ENCODE measurements at regions not wholly inside any gene's neighbourhood (a gene's known extent, or its start where the extent isn't known, plus 50 kb on each side); places are given as distances from the start of the nearest gene placed in this dataset.

DNA sequence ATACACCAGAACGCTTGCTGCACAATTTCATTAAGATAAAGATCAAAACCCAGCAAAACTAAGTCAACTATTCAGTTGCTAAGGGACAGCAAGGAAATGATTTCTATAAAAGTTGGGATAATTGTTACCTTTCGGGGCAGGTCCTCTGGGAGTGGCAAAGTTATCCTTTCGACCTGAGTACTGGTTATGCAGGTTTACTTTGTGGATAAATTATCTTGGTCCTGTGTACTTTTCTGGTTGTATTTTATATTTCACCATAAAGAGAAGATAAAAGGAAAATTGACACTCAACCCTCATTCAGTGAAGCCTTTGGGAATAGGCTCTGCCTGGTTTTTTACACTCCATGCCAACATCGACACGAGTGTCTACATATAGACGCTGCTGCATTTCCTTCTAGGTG, 146.5 kb downstream of the SYK start:
- Histone ChIP-seq H3K4me1 (ENCODE audit: insufficient read depth, low read length) (no peaks in the 10 kb centered on the region), H3K9me3 (ENCODE audit: control insufficient read depth, insufficient read depth, low read length) (no peaks in the 10 kb centered on the region; the same call in 1 of the 2 replicates), H3K9ac (ENCODE audit: low read depth, low read length) (no peak overlapping the region), H3K36me3 (ENCODE audit: insufficient read depth, low read length) (no peaks in the 10 kb centered on the region)

DNA sequence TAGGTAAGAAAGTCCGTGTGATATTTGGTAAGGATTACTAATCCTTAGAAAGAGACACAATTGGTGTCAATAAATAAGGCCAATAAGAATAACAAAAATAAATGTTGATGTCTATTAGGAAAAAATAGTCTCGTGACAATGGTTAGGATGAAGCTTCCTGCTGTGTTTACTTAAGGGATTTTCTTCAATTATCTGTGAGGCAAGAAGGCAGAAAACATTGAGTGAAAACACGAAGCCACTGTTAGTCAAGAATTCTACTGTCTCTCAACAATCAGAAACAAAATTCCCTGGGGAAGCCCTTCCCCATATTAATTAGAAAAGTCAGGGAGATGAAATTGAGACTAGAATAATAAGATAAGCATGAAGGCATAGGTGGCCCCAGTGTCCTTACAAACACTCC, 149.0 kb downstream of the SYK start:
- Histone ChIP-seq H3K9ac (ENCODE audit: low read depth, low read length) (no peak overlapping the region), H3K36me3 (ENCODE audit: insufficient read depth, low read length) (no peaks in the 10 kb centered on the region), H3K9me3 (ENCODE audit: control insufficient read depth, insufficient read depth, low read length) (no peaks in the 10 kb centered on the region; the same call in 1 of the 2 replicates), H3K4me1 (ENCODE audit: insufficient read depth, low read length) (no peaks in the 10 kb centered on the region)

DNA sequence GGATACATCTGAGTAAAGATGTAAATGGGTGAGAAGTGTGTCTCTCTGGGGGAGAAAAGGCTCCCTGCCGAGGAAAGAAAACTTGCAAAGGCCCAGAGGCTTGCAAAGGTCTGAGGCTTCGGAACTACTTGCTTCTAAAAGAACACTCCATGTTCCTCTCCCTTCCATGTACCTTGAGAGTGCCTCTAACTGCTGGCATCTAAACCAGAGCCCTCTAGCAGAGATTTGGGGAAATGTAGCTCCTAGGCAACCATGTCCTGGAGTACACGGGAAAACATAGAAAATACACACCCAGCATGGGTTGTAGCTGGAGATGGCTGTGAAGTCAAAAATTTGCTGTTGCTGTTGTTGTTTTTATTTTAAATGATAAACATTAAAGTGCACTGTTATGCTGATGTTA, 151.6 kb downstream of the SYK start:
- Histone ChIP-seq H3K4me1 (ENCODE audit: insufficient read depth, low read length) (no peaks in the 10 kb centered on the region), H3K9ac (ENCODE audit: low read depth, low read length) (no peak overlapping the region), H3K36me3 (ENCODE audit: insufficient read depth, low read length) (no peaks in the 10 kb centered on the region), H3K9me3 (ENCODE audit: control insufficient read depth, insufficient read depth, low read length) (no peaks in the 10 kb centered on the region; the same call in 1 of the 2 replicates)

DNA sequence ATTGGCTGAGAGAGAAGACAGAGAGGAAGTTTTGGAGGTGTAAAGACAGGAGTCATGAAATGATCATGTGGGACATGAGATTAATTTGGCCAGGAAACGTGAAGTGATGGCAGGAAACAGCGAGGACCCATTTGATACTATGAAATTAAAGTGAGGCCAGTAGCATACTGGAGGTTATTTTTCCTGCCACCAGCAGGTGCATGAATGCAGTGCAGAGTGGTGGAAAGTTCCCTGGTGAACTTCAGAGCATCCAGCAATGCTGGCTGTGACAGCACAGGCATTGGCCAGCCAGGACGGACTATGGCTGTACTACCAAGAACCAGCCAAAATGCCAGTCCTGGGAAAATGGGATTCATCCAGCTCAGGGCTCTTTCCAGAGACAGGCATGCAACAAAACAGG, 152.2 kb downstream of the SYK start:
- no peaks in the 10 kb centered on the region; the same call in 1 of the 2 replicates for H3K9me3 ChIP-seq (ENCODE audit: control insufficient read depth, insufficient read depth, low read length)
- H3K4me1 ChIP-seq (ENCODE audit: insufficient read depth, low read length): no peaks in the 10 kb centered on the region
- no peaks in the 10 kb centered on the region for H3K36me3 ChIP-seq (ENCODE audit: insufficient read depth, low read length)
- no peak overlapping the region for H3K9ac ChIP-seq (ENCODE audit: low read depth, low read length)

DNA sequence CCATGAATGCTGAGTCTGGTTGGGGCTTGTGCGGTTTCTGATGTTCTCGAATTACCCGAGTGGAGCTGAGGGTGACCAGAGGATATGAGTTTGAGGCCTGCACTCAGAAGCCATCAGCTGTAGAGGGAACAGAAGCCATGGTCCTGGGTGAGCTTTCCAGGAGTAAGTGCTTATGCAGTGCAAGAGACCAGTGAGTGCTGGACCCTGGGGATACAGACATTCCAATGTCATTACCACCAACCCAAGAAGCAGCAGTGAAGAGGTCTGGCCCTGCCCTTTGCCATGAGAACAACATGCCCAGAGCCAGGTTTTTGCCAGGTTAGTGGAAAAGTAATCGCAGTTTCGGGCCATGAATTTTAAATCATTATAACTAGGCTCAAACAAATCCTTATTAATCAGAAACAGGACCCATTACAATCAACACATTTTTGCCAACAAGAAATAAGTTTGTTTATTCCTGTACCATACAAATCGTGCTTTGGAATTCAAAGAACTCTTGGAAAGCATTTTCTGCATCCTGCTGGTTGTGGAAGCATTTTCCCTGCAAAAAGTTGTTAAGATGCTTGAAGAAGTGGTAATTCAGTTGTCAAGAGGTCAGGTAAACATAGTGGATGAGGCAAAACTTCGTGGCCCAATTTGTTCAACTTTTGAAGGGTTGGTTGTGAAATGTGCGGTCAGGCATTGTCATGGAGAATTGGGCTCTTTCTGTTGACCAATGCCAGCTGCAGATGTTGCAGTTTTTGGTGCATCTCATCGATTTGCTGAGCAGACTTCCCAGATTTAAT, 154.6 kb downstream of the SYK start:
- Histone ChIP-seq H3K9ac (ENCODE audit: low read depth, low read length) (no peak overlapping the region), H3K4me1 (ENCODE audit: insufficient read depth, low read length) (no peaks in the 10 kb centered on the region), H3K36me3 (ENCODE audit: insufficient read depth, low read length) (no peaks in the 10 kb centered on the region), H3K9me3 (ENCODE audit: control insufficient read depth, insufficient read depth, low read length) (no peaks in the 10 kb centered on the region)

DNA sequence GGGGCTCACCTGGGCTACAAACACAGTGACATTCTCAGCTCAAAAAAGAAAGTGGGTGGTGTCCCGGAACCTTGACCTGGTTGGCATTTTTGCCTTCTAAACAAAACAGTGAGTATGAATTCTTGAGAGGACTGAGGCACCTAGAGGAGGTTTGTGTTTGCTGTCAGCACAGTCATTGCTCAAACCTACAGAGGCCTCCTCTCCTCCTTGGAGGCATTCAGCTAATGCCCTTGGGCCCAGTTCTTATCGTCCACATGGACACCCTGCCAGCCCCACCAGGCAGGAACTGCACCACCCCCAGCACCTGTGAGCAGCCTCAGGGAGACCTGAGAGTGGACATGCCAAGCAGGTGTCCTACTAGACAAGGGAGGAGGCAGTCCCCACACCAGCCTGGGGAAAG, 156.7 kb downstream of the SYK start:
- Histone ChIP-seq H3K9me3 (ENCODE audit: control insufficient read depth, insufficient read depth, low read length) (no peaks in the 10 kb centered on the region), H3K9ac (ENCODE audit: low read depth, low read length) (no peak overlapping the region)

DNA sequence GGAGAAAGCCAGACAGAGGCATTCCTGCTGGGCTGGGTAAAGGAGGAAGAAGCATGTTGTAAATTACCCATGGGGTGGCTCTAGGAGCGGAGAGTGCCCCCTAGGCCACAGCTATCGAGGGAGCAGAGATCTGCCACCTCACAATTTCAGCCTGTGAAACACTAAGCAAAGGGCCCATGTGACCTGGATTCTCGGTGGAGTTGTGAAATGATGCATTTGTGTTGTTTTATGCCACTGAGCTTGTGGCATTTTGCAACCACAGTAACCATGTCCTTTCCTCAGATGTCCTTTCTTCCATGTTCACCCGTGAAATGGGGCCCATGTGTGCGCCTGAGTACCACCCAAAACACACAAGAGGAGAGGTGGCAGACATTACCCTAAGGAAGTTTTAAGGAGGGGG, 159.3 kb downstream of the SYK start:
- Histone ChIP-seq H3K9ac (ENCODE audit: low read depth, low read length) (no peak overlapping the region), H3K36me3 (ENCODE audit: insufficient read depth, low read length) (no peaks in the 10 kb centered on the region), H3K9me3 (ENCODE audit: control insufficient read depth, insufficient read depth, low read length) (no peaks in the 10 kb centered on the region), H3K4me1 (ENCODE audit: insufficient read depth, low read length) (peaks cover 7% of the 10 kb centered on the region; the same call in 1 of the 2 replicates)

More for the DNA sequence above, 156.7 kb downstream of the SYK start:
- Histone ChIP-seq H3K36me3 (ENCODE audit: insufficient read depth, low read length) (no peaks in the 10 kb centered on the region), H3K4me1 (ENCODE audit: insufficient read depth, low read length) (no peaks in the 10 kb centered on the region)

DNA sequence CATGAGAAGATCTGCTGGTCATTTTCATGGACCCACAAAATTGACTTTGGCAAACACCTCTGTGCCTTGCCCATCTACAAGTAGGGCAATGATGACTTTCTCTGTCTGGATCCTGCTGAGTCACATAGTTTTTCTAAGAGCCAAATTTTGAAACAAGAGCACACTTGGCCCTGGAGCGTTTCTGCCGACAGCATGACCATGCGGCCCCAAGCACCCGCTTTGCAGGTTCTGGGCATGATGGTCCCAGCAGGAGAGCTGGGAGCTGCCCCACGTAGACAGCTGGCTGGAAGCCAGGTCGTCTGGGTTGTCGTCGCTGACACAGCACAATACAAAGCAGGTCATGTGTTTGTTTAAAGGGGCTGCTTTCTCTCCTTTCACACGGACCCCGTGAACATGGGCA, 159.8 kb downstream of the SYK start:
- H3K4me1 ChIP-seq (ENCODE audit: insufficient read depth, low read length): peaks cover 7% of the 10 kb centered on the region; the same call in 1 of the 2 replicates
- no peaks in the 10 kb centered on the region for H3K36me3 ChIP-seq (ENCODE audit: insufficient read depth, low read length)
- no peak overlapping the region for H3K9ac ChIP-seq (ENCODE audit: low read depth, low read length)
- H3K9me3 ChIP-seq (ENCODE audit: control insufficient read depth, insufficient read depth, low read length): no peaks in the 10 kb centered on the region

DNA sequence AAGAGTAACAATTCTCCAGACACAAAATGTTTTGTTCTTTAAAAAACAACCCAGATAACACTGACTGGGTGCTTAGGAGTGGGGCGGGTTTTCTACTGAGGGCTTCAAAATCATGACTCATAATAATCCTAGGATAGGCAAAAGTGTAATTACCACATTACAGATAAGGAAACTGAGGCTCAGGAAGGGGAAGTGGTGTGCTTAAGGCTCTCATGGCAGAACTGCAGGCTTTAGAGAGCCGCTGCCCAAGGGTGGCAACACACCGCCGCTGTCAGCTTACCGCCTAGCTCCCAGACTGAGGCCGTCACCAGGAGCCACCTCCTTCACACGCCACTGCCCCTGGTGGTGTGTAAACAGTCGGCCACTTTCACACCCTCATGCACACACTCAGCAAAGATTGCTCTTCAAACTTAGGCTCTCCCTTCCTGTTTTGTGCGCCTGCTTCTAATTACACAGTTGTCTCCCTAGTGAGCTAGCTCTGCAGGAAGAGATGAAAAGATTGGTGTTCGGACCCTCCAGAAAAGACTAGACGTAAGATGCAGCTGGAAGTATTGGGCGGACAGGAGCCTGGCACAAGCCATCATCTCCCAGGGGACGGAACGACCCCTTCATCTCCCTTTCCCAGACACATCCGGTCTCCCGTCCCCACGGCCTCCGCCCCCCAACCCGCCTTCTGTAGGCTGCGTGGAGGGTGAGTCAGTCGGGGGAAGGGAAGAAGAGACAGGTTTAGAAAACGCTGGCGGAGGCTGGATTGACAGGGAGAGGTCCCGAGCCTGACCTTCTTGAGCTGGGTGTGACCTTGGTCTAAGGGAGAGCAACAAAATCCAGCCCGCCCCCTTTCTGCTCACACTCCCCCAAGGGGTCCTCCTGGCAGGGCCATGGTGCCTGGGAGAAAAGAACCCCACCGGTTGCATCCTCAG, 162.7 kb downstream of the SYK start:
- Histone ChIP-seq H3K9me3 (ENCODE audit: control insufficient read depth, insufficient read depth, low read length) (no peaks in the 10 kb centered on the region; the same call in 1 of the 2 replicates), H3K9ac (ENCODE audit: low read depth, low read length) (no peak overlapping the region), H3K36me3 (ENCODE audit: insufficient read depth, low read length) (no peaks in the 10 kb centered on the region), H3K4me1 (ENCODE audit: insufficient read depth, low read length) (peaks cover 20% of the 10 kb centered on the region)

DNA sequence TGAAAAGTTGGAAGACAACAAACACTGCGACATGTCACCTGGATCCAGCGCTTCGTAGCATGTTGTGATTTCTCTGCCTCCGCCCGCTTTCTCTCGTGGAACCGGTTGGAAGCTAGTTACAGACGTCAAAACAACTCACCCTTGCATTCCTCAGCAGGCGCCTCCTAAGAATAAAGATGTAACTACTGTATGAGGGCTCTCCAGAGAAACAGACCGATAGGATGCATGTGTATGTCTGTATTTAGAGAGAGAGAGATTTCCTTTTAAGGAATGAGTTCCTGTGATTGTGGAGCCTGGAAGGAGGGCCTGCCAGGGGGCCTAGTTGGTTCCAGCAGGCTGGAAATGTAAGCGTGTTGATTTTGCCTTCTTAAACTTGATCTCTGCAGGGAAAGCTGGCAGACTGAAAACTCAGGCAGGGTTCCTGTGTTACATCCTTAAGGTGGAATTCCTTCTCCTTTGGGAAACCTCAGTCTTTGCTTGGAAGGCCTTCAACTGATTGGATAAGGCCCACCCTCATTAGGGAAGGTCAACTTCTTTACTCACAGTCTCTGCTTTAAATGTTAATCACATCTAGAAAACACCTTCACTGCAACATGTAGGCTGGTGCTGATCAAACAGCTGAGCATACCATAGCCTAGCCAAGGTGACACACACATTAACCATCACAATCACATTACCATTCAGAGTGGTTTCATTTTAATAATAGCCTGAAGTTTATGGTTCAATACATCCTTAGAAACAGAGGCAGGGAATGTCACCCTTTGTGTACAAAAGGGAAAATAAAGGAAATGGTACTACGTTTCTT, 163.8 kb downstream of the SYK start:
- Histone ChIP-seq H3K36me3 (ENCODE audit: insufficient read depth, low read length) (no peaks in the 10 kb centered on the region), H3K9me3 (ENCODE audit: control insufficient read depth, insufficient read depth, low read length) (no peaks in the 10 kb centered on the region; the same call in 1 of the 2 replicates), H3K9ac (ENCODE audit: low read depth, low read length) (no peak overlapping the region), H3K4me1 (ENCODE audit: insufficient read depth, low read length) (peaks cover 20% of the 10 kb centered on the region)

DNA sequence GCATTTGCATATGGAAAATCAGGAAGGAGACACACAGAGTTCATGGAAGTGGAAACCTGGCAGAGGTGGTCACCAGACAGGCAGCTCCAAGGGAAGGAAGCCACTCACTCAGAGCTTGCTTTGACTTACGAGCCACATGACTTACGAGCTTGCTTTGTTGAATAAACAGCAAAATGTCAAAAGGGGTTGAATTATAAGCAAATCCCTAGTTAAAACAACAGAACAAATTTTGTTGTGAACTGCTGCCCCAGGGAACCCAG, 164.3 kb downstream of the SYK start:
- Histone ChIP-seq H3K9ac (ENCODE audit: low read depth, low read length) (no peak overlapping the region), H3K4me1 (ENCODE audit: insufficient read depth, low read length) (peaks cover 20% of the 10 kb centered on the region), H3K9me3 (ENCODE audit: control insufficient read depth, insufficient read depth, low read length) (no peaks in the 10 kb centered on the region; the same call in 1 of the 2 replicates), H3K36me3 (ENCODE audit: insufficient read depth, low read length) (no peaks in the 10 kb centered on the region)

DNA sequence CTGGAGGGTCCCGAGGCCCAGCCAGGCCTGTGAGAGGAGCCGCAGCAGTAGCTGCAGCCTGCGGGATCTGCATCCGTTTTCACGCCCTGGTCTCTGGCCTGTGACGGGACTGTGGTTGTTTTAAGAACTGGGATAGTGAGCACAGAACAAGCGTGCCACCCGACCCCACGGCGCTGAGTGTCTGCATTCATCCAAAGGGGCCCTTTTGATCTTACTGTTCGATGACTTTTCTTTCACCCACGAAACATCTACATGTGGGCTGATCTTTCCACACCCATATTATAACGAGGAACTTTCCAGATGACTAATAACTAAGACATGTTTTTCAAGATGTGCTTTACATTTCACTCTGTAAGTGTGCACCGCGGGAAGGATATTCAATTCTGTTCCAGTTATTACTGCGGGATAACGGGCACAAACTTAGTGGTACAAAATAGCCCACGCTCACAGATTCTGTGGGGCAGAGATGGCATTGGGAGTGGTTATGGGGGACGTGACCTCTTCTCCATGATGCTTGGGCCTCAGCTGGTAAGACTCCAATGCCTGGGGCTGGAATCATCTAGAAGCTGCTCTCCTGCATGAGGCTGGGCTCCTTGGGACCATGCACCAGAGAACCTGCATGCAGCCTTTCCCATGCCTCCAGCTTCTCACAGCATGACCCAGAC, 165.0 kb downstream of the SYK start:
- Histone ChIP-seq H3K36me3 (ENCODE audit: insufficient read depth, low read length) (no peaks in the 10 kb centered on the region), H3K4me1 (ENCODE audit: insufficient read depth, low read length) (peaks cover 20% of the 10 kb centered on the region), H3K9ac (ENCODE audit: low read depth, low read length) (no peak overlapping the region), H3K9me3 (ENCODE audit: control insufficient read depth, insufficient read depth, low read length) (no peaks in the 10 kb centered on the region; the same call in 1 of the 2 replicates)

DNA sequence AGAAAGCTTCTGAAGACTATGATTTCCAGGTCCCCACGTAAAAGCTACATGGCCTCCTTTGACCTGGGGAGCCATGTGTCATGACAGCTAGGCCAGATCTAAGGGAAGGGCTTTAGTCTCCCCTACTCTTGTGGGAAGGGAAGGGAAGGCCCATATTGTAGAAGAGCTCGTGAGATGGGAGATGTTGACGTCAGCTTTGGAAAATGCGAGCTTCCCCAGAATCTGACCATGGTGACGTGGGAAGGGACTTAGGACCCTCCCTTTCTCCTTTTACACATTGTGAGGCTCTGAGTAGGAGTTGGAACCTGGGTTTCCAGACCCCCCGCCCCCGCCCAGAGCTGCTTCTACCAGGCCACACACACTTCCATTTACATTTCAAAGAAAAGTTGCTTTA, 165.5 kb downstream of the SYK start:
- Histone ChIP-seq H3K9ac (ENCODE audit: low read depth, low read length) (no peak overlapping the region), H3K4me1 (ENCODE audit: insufficient read depth, low read length) (peaks cover 20% of the 10 kb centered on the region), H3K36me3 (ENCODE audit: insufficient read depth, low read length) (no peaks in the 10 kb centered on the region), H3K9me3 (ENCODE audit: control insufficient read depth, insufficient read depth, low read length) (no peaks in the 10 kb centered on the region; the same call in 1 of the 2 replicates)
